GM19455 (cell line): ENCODE measurements at regions not wholly inside any gene's neighbourhood (a gene's known extent, or its start where the extent isn't known, plus 50 kb on each side); places are given as distances from the start of the nearest gene placed in this dataset.
"Not testable (repeated sequence)": the region's sequence is repeated elsewhere in the genome, so short reads cannot be mapped to it uniquely, and the experiment has no call there.

Experiments used
- ATAC-seq: cut with Tn5 transposase; IDR thresholded peaks from one replicate; pipeline ENCODE4 v1.9.1; 2021; ENCODE audit not compliant: unreplicated experiment

DNA sequence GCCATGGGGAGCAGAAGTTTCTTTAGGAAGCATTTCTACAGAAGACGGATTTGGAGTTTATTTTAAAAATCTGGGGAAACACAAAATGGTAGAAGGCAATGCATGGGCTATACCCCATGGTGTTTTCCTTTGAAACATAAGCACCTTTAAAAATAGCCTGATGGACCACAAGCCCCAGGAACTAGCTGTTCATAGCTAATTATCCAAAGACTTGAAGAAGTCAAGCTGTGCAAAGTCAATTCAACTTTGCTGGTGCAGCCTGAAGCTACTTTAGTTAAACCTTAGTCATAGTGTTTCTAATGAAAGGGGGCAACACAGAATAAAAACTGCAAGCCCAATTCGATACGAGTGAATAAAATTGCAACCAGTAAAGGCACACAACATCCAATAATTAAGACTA lies 732.5 kb downstream of the GALC start:
- no peak for ATAC-seq

DNA sequence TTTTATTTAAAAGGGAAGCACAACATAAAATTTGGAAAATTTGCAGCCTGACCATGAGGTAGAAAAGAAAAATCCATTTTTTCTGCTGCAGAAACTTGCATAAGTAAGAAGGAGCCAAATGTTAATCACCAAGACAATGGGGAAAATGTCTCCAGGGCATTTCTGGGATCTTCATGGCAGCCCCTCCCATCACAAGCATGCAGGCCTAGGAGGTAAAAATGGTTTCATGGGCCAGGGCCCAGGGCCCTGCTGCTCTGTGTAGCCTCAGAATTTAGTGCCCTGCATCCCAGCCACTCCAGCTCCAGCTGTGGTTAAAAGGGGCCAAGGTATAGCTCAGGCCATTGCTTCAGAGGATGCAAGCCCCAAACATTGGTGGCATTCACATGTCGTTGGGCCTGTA lies 735.6 kb downstream of the GALC start:
- ATAC-seq = no peak

DNA sequence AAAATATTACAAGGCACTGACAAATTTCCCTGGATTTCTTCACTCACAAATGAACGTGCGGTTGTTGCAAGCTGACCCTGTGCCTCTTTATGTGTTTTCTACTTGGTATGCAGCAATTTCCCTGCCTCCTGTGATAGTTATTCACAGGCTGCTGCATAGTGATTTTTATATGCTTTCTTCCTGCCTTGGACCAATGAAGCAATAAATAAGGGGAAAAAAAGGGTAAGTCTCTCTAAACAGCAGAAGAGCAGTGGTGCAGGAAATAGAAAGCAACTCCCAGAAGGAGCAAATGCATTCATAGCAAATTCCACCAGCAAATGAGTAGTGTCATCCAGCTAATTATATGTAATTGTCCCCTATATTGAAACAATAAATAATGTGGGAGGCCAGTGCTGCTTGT lies 737.9 kb downstream of the GALC start:
- no peak for ATAC-seq

GRCh38 chr14:87254331-87254874 lies 738.6 kb downstream of the GALC start:
- ATAC-seq = no peak

GRCh38 chr14:87253791-87254190 lies 739.2 kb downstream of the GALC start:
- not testable (repeated sequence) for ATAC-seq

GRCh38 chr14:87252103-87252502 lies 740.9 kb downstream of the GALC start:
- no peak for ATAC-seq

GRCh38 chr14:87251011-87251410 lies 742.0 kb downstream of the GALC start:
- ATAC-seq = no peak

- no peak for ATAC-seq
Measured at GRCh38 chr14:87241018-87241768, 751.8 kb downstream of the GALC start.

DNA sequence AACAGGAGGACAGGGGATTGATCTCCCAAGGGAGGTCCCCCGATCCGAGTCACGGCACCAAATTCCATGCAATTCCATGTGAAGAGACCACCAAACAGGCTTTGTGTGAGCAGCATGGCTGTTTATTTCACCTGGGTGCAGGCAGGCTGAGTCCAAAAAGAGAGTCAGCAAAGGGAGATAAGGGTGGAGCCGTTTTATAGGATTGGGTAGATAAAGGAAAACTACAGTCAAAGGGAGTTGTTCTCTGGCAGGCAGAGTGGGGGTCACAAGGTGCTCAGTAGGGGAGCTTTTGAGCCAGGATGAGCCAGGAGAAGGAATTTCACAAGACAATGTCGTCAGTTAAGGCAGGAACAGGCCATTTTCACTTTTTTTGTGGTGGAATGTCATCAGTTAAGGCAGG lies 752.7 kb downstream of the GALC start:
- not testable (repeated sequence) for ATAC-seq

- no peak for ATAC-seq
Measured at GRCh38 chr14:87233806-87234384, 759.1 kb downstream of the GALC start.

DNA sequence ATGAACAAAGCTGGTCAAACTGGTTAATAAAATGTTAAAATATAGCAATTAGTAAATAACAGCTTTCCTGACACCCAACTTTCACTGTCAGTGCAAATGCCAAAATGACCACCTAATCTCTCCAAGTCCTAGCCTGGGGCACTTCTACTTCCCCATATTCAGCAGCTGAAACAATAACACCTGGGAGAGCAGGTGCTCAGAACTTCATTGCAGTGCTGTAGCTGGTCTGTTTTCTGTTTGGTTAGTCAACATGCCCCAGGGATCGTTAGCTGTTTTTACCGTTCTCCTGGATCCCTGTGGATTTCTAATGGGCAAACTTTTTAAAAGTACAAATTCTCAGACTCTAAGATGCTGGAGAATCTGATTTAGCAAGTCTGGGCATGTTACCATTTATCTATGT lies 759.7 kb downstream of the GALC start:
- no peak for ATAC-seq

DNA sequence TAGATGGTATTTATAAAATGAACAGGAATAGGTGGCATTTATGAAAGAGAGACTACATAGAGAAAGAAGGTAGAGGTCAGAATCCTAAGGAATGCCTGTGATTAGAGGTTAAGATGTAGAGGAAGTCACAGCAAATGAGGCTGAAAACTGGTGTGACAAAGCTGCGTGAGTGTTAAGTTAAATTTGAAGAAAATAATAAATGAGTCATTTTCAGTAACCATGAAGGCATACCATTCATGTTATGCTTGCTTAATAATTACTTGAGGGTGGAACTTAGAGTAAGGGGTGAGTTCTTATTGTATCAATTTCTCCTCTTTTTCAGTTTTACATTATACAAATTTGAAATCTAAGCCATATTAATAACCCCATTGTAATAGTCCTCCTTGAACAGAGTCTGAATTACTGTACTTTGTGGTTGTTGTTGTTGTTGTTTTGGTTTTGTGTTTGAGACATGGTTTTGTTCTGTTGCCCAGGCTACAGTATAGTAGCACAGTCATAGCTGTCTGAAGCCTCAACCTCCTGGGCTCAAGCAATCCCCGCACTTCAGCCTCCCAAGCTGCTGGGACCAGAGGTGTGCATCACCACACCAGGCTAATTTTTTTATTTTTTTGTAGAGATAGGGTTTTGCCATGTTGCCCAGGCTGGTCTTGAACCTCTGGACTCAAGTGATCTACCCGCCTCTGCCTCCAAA lies 761.5 kb downstream of the GALC start:
- ATAC-seq = no peak

GRCh38 chr14:87230726-87231125 lies 762.3 kb downstream of the GALC start:
- ATAC-seq = no peak

DNA sequence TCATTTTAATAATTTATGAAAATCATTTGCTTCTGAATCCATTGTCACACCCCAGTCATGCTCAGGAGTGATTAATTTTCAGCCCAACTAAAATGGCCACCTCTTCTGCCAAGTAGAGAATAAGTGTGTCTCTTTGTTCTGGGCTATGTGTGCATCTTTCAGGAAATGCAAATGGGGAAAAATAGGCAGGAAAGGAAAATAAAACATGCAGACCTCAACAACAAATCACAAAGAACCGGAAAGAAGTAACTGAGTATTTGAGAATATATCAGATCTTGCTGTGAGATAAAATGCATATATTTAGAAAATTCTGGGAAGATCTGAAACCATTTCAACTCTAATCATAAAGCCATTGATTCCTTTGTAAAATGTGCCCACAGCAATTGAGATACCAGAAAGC lies 763.9 kb downstream of the GALC start:
- no peak for ATAC-seq

- no peak for ATAC-seq
Measured at GRCh38 chr14:87217023-87217422, 776.0 kb downstream of the GALC start.

DNA sequence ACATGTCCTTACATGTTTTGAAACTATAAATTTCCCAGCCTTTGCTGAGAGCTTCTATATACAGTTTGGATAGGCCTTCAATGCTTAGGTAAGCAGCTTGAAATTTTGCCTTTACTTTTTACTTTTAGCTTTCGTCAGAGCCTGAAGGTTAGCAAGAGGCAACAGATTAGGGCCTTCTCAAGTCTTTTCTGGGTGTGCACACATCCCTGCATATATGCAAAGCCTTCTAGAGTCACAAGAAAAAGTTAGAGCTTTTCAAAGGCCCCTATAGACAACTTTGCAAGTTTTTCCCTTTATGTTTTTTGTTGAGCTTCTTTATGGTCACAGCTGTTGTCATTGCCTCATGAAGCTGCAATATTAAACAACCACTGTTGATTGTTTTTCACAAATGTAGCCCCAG lies 778.4 kb downstream of the GALC start:
- no peak for ATAC-seq

DNA sequence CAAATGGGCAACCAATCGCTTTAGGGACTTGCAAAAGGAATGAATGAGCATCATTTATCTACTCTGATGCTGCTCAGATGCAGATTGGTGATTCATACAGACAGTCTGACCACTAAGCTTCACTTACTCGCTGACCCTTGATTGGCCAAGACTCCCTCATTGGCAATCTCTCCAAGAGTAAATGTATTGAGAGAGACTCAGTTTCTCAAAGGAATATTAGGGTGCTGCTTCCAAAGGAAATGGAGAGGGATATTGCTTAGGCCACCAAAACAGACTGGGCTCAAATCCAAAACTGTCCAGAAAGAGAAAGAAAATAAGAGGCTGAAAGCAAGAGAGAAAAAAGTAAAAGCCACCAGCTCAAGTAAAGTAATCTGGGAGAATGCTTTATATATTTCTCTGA lies 785.2 kb downstream of the GALC start:
- no peak for ATAC-seq

DNA sequence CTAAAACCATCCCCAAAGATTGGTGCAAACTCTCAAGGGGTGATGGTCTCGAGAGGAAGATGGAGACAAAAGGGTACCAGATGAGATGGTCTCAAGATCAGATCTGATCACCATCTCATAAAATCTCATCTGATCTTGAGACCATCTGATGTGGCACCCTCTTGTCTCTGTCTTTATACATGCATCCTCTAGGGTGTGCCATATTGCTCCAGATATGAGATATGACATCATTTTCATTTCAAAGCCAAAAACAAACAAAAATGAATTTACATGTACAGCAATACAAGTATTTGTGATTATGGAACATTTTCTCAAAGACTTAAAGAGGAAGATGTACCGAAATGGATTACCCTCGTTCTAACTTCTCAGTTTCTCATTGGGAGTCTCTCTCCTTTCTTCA lies 787.2 kb downstream of the GALC start:
- no peak for ATAC-seq

DNA sequence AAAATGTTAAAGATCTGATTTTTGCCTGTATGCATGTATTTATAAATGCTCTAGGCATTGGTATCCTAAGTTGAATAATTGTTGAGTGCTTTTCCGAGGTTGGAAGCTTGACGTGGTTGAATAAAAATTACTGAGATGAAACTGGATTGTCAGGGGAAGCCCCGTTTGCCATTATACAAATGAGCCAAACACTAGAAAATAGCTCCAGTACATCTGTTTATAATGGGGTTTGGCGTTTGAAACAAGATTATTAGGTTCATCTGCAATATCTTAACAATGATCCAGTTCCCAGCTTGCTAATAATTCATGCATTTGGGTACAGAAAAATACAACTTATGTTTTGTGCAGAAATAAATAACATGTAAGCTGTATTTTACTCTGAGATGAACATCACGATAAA lies 789.6 kb downstream of the GALC start:
- ATAC-seq = no peak

DNA sequence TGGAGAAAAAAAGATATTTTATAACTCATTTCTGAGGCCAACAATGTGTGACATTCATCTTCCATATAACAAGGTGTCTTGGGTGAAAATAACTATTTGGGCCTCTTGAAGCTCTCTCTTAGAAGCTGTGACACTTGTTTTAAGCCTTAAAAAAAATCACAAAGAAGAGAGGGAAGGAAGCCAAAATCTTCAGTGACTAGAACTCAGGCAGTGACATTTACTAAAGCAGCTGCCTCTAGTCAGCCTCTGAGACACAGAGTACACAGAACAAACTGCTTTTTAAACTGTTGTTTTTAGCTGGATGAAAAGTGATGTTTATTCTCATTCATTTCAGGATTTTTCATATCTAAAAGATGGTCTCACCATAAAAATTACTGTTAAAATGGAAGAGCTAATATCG lies 793.6 kb downstream of the GALC start:
- ATAC-seq = no peak

DNA sequence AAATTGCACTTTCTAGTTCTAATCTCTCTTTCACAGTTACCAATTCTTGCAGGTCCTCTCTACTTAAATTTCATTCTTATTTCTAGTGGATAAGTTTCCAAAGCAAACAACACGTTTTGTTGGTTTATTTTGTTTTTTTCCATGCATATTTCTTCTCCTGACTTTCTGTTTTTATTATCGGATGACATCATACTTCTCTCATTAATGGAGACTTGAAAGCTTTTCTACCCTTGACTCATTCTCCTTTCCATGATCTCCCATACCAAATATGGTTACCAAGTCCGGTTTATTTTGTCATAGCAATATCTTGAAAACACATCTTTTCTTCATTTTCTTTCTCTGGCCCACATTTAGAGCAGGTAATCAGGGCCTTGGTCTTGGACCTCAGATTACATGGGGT lies 796.5 kb downstream of the GALC start:
- no peak for ATAC-seq

GRCh38 chr14:87187786-87188185 lies 805.2 kb downstream of the GALC start:
- no peak for ATAC-seq
